SKM-1 treated with dmso at 0.1 percent for 144 hours (cell line): ENCODE measurements at regions not wholly inside any gene's neighbourhood (a gene's known extent, or its start where the extent isn't known, plus 50 kb on each side); places are given as distances from the start of the nearest gene placed in this dataset.
"Not testable (repeated sequence)": the region's sequence is repeated elsewhere in the genome, so short reads cannot be mapped to it uniquely, and the experiment has no call there.

ENCODE experiments used
- DNase-seq: peaks from one replicate; lab custom pipeline; 2025; ENCODE audit not compliant: unreplicated experiment; lab: John Stamatoyannopoulos, UW

DNA sequence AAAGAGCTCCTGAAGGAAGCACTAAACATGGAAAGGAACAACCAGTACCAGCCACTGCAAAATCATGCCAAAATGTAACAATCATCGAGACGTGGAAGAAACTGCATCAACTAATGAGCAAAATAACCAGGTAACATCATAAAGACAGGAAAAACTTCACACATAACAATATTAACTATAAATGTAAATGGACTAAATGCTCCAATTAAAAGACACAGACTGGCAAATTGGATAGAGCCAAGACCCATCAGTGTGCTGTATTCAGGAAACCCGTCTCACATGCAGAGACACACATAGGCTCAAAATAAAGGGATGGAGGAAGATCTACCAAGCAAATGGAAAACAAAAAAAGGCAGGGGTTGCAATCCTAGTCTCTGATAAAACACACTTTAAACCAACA lies 83.9 kb upstream of the TSLP start:
- DNase-seq = not testable (repeated sequence)

DNA sequence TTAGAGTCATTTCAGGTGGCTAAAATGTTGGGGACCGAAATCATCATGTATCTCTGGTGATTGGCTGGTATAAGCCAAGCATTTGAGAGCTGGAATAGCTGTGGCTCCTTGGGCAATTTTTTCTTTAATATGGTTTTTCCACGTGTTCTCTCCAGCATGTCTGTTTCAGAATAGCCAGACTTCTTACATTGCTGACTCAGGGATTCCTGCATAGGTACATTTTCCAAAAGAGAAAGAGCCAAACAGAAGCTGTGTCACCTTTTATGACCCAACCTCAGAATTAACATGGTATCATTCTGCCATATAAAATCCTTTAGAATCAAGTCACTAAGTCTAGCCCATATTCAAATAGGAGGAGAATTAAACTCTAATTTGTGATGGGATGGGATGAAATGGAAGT lies 74.8 kb upstream of the TSLP start:
- no peak for DNase-seq

DNA sequence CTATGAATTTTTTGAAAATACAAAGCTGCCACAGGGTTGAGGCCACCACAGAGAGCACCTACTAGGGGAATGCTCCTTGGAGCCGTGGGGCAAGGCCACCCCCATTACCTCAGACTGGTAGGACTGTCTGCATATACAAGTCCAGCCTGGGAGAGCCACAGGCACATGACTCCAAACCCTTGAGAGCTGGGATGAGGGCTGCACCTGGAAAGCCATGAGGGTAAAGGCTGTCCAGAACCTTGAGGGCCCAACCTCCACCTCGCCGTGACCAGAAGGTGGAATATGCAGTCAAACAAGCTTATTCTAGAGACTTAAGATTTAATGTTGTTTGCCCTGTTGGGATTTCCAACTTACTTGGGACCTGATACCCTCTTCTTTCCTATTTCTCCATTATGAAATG lies 69.5 kb upstream of the TSLP start:
- DNase-seq = no peak

DNA sequence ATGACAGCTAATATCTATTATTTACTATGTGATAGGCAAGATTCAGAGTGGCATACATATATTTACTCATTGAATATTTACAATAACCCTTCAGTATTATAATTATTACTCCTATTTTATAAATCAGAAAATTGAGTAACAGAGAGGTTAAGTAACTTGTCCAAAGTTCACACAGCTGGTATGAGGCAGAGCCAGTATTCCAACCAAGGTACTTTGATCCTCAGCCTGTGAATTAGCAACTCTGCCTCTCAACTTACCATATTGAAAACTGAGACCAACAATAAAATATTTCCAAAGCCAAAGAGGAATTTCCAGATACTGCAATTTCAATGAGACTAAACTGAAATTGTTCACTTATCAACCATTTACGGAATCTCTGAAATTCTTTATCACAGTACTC lies 67.9 kb upstream of the TSLP start:
- no peak for DNase-seq

DNA sequence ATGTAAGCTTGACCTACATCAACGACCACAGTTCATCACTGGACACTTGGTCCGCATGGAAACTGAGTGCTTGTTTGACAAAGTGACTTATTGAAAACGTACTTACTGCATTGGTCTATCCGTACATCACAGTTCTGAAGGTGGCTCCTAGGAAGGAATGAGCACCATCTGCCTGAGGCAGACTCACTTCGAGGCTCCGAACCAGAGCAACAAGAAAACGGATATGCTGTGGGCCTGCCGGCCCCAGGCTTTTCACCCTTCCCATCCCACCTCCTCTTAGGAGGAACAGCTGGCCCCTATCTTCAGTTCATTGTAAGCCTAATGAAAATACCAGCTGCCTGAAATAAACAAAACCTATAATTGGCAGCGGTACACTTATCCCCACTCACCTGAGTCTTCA lies 67.2 kb upstream of the TSLP start:
- DNase-seq = no peak

DNA sequence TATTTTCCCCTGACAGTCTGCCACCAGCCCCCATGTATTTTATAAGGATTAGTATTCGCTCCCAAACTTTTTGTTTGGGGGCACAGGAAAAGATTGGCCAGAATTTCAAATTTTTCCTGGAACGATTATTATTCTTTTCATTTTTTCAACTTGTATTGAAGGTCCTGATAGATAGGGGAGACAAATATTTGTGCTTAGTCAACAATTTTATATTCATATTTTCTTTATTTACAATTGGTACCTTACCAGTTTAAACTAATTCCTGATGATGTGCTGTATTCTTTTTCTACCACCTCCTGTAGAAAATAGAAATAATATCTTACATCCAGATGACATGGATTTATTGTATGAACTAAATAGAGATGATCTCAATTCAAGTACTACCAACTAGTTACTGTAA lies 60.7 kb upstream of the TSLP start:
- DNase-seq = no peak

DNA sequence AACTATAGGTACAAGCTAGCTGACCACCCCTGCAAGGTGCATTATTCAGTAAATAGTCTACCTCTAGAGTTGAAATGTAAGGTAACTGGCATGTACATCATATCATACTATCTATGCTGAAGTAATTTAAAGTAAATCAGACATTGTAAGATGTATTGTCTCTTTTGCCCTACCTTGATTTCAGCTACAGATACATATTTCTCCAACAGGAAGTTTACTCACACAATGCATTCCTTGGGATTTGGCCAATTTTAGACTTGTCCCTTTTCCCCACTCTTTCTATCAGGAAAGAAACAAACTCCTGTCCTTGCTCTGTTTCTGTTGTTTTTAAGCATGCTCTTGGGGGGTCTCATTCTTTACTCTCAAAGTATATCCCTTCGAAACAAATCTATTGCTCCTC lies 58.5 kb upstream of the TSLP start:
- no peak for DNase-seq

DNA sequence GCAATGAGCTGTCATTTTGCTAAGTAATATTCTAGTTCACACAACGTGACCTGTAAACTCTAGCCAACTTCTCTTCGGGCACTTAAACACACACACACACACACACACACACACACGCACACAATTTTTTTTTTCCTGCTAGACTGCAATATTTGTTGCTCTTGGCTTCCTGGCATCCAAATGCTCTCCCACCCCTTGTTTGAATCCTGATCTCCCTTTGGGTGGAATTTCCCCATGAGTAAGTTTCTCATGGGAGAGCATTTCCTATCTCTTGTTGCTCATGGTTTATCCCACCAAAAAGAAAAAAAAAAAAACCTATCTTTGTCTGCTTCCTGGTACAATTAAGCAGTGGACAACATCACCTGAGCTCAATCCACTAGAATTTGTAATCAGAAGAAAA lies 54.7 kb upstream of the TSLP start:
- no peak for DNase-seq

DNA sequence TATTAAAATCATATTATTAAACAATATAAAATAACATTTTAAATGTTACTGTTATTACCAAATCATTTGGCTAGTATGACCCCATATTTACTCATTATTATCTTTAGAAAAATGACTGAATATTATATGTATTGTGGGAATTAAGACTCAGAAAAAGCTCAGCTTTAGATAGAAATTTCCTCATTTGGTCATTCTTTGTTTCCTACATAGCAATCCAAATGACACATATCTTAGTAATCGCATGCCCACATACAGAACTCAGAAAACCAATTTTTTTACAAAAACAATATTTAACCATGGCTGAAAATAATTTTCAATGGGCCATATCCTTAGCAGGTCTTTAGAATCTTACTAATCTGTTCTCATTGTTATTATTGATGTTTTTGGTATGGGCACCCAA lies 53.8 kb upstream of the TSLP start:
- DNase-seq = no peak
